ENCODE measurements at regions not wholly inside any gene's neighbourhood (a gene's known extent, or its start where the extent isn't known, plus 50 kb on each side); places are given as distances from the start of the nearest gene placed in this dataset.

GRCh38 chr13:39967199-39967959, 311.9 kb downstream of the COG6 start:
- TF ChIP-seq POLR2A (IDR thresholded peaks at IDR 0.05; ENCODE audit: low read length) (no peak), GATA1 (IDR thresholded peaks at IDR 0.05; ENCODE audit: low read depth, low read length) (no peak)

Data from erythroblast (primary cell).